Trophoblast cell (in vitro differentiated cells and primary cell): ENCODE measurements at regions not wholly inside any gene's neighbourhood (a gene's known extent, or its start where the extent isn't known, plus 50 kb on each side); places are given as distances from the start of the nearest gene placed in this dataset.
"Not testable (repeated sequence)": the region's sequence is repeated elsewhere in the genome, so short reads cannot be mapped to it uniquely, and the experiment has no call there.

Source experiments
- DNase-seq, 2 donors: peaks; one replicate each; pipeline ENCODE4 v3.0.0-alpha.2; 2016
- H2AFZ ChIP-seq: 2 replicates; pipeline ENCODE4 v1.6.1; 2013; ENCODE audit warnings: low read length, moderate library complexity, mild to moderate bottlenecking; ENCODE audit not compliant: insufficient read depth, poor library complexity
- H2AK5ac ChIP-seq: 2 replicates; pipeline ENCODE4 v1.6.1; 2013; ENCODE audit warnings: mild to moderate bottlenecking, low read length
- H2BK120ac ChIP-seq: 2 replicates; pipeline ENCODE4 v1.6.1; 2013; ENCODE audit warnings: low read length, mild to moderate bottlenecking, moderate library complexity; ENCODE audit not compliant: insufficient read depth, poor library complexity
- H2BK12ac ChIP-seq: 2 replicates; pipeline ENCODE4 v1.6.1; 2013; ENCODE audit warnings: mild to moderate bottlenecking, low read length, moderate library complexity
- H2BK5ac ChIP-seq: 2 replicates; pipeline ENCODE4 v1.6.1; 2013; ENCODE audit warnings: low read length, low read depth, moderate library complexity, mild to moderate bottlenecking; ENCODE audit not compliant: poor library complexity
- H3K14ac ChIP-seq: 2 replicates; pipeline ENCODE4 v1.6.1; 2013; ENCODE audit warnings: mild to moderate bottlenecking, low read length
- H3K18ac ChIP-seq: 2 replicates; pipeline ENCODE4 v1.6.1; 2013; ENCODE audit warnings: mild to moderate bottlenecking, low read length
- H3K23ac ChIP-seq: 2 replicates; pipeline ENCODE4 v1.6.1; 2013; ENCODE audit warnings: low read length
- H3K27ac ChIP-seq: 2 replicates; pipeline ENCODE4 v1.5.1; 2013; ENCODE audit warnings: low read depth, mild to moderate bottlenecking, inconsistent platforms, low read length, moderate library complexity
- H3K27me3 ChIP-seq: 2 replicates; pipeline ENCODE4 v1.6.1; 2013; ENCODE audit warnings: inconsistent platforms, mild to moderate bottlenecking, low read length, moderate library complexity; ENCODE audit not compliant: insufficient read depth
- H3K36me3 ChIP-seq, 2 experiments: 1 replicate in 1 of 2; 2 replicates in 1 of 2; pipeline ENCODE4 v1.6.1; 2013; ENCODE audit warnings: low read length in 2 of 2, mild to moderate bottlenecking in 2 of 2, moderate library complexity in 1 of 2; ENCODE audit not compliant: insufficient read depth in 2 of 2, control insufficient read depth in 1 of 2
- H3K4ac ChIP-seq: 2 replicates; pipeline ENCODE4 v1.6.1; 2013; ENCODE audit warnings: low read depth, mild to moderate bottlenecking, low read length, moderate library complexity
- H3K4me1 ChIP-seq, 2 experiments: 1 replicate in 1 of 2; 2 replicates in 1 of 2; pipeline ENCODE4 v1.6.1; 2013; ENCODE audit warnings: low read length in 2 of 2, mild to moderate bottlenecking in 2 of 2, moderate library complexity in 1 of 2; ENCODE audit not compliant: insufficient read depth in 2 of 2, control insufficient read depth in 1 of 2
- H3K4me2 ChIP-seq: 2 replicates; pipeline ENCODE4 v1.6.1; 2013; ENCODE audit warnings: inconsistent platforms, mild to moderate bottlenecking, low read length, moderate library complexity
- H3K4me3 ChIP-seq: 2 replicates; pipeline ENCODE4 v1.5.1; 2013; ENCODE audit warnings: mild to moderate bottlenecking, low read depth, low read length, inconsistent platforms
- H3K79me1 ChIP-seq: one replicate; pipeline ENCODE4 v1.6.1; 2013; ENCODE audit warnings: low read length
- H3K79me2 ChIP-seq: 2 replicates; pipeline ENCODE4 v1.6.1; 2013; ENCODE audit warnings: low read length, mild to moderate bottlenecking; ENCODE audit not compliant: control insufficient read depth, insufficient read depth, poor library complexity
- H3K9ac ChIP-seq: 2 replicates; pipeline ENCODE4 v1.6.1; 2013; ENCODE audit warnings: mild to moderate bottlenecking, low read length
- H3K9me3 ChIP-seq: 2 replicates; pipeline ENCODE4 v1.6.1; 2013; ENCODE audit warnings: low read depth, mild to moderate bottlenecking, control low read depth, inconsistent platforms, low read length; ENCODE audit not compliant: insufficient read depth
- H4K12ac ChIP-seq: 2 replicates; pipeline ENCODE4 v1.6.1; 2013; ENCODE audit warnings: low read depth, mild to moderate bottlenecking, low read length, moderate library complexity
- H4K8ac ChIP-seq: 2 replicates; pipeline ENCODE4 v1.6.1; 2013; ENCODE audit warnings: low read depth, mild to moderate bottlenecking, low read length, moderate library complexity
- H4K91ac ChIP-seq: one replicate; pipeline ENCODE4 v1.6.1; 2013; ENCODE audit warnings: low read depth, mild to moderate bottlenecking, low read length, moderate library complexity
- WGBS: extraction: QIAGEN DNeasy Blood & Tissue Kit; methylation state at CpG from one replicate; pipeline ENCODE4 v1.1.7; 2013; ENCODE audit warnings: missing lambda C conversion rate; ENCODE audit not compliant: insufficient read length, insufficient coverage; ENCODE audit errors: extremely low coverage; 5-methylcytosine and 5-hydroxymethylcytosine counted together

GRCh38 chr7:118429141-118429540, 204.6 kb downstream of the ANKRD7 start:
- Histone ChIP-seq H3K9ac (no peak overlapping the region), H3K4me2 (no peak overlapping the region), H4K91ac (no peak overlapping the region), H3K27ac (no peak overlapping the region), H3K79me2 (no peaks in the 10 kb centered on the region), H3K14ac (no peak overlapping the region), H3K18ac (no peak overlapping the region), H3K27me3 (no peaks in the 10 kb centered on the region), H3K4ac (no peak overlapping the region), H3K9me3 (peaks cover 3% of the 10 kb centered on the region), H2AK5ac (no peak overlapping the region), H3K79me1 (no peaks in the 10 kb centered on the region), H4K12ac (no peak overlapping the region), H2AFZ (no peak overlapping the region), H3K23ac (no peak overlapping the region), H2BK5ac (no peak overlapping the region), H4K8ac (no peak overlapping the region), H2BK12ac (no peak overlapping the region), H2BK120ac (no peak overlapping the region), H3K4me1 (no peaks in the 10 kb centered on the region), H3K4me3 (no peak overlapping the region), H3K36me3 (no peaks in the 10 kb centered on the region)
- DNase-seq: no peak
- WGBS: no CpG with 5 or more reads among the region's 3 CpGs

- H2AK5ac ChIP-seq: no peak overlapping the region
- H3K27ac ChIP-seq: no peak overlapping the region
- DNase-seq: no peak
These were observed 212.2 kb downstream of the ANKRD7 start for GRCh38 chr7:118436663-118437062.

GRCh38 chr7:118449030-118449429, 224.5 kb downstream of the ANKRD7 start:
- no CpG with 5 or more reads among the region's 1 CpG for WGBS
- not testable (repeated sequence) for H3K27ac ChIP-seq, H3K23ac ChIP-seq, H3K27me3 ChIP-seq, H3K36me3 ChIP-seq, DNase-seq, H3K4me3 ChIP-seq, H3K9ac ChIP-seq, H2AK5ac ChIP-seq, H4K12ac ChIP-seq, H2AFZ ChIP-seq, H2BK12ac ChIP-seq, H4K8ac ChIP-seq, H3K4me1 ChIP-seq, H3K14ac ChIP-seq, H3K18ac ChIP-seq, H4K91ac ChIP-seq, H3K79me1 ChIP-seq, H3K79me2 ChIP-seq, H3K9me3 ChIP-seq, H3K4ac ChIP-seq, H3K4me2 ChIP-seq, H2BK5ac ChIP-seq, H2BK120ac ChIP-seq

More at GRCh38 chr7:118436663-118437062, 212.2 kb downstream of the ANKRD7 start:
- no peaks in the 10 kb centered on the region for H3K27me3 ChIP-seq
- no peak overlapping the region for H2AFZ ChIP-seq
- no peak overlapping the region for H4K8ac ChIP-seq
- H3K4me2 ChIP-seq: no peak overlapping the region
- no peak overlapping the region for H2BK5ac ChIP-seq
- no peaks in the 10 kb centered on the region for H3K36me3 ChIP-seq
- no peak overlapping the region for H2BK120ac ChIP-seq
- no peak overlapping the region for H3K23ac ChIP-seq
- no peak overlapping the region for H3K4ac ChIP-seq
- no peak overlapping the region for H3K14ac ChIP-seq
- no peak overlapping the region for H3K9ac ChIP-seq
- WGBS: no CpG with 5 or more reads among the region's 5 CpGs
- H2BK12ac ChIP-seq: no peak overlapping the region
- H4K12ac ChIP-seq: no peak overlapping the region
- no peak overlapping the region for H4K91ac ChIP-seq
- H3K4me1 ChIP-seq: no peaks in the 10 kb centered on the region
- H3K79me2 ChIP-seq: no peaks in the 10 kb centered on the region
- H3K4me3 ChIP-seq: no peak overlapping the region
- no peak overlapping the region for H3K18ac ChIP-seq
- H3K79me1 ChIP-seq: no peaks in the 10 kb centered on the region
- H3K9me3 ChIP-seq: peaks cover 4% of the 10 kb centered on the region

GRCh38 chr7:118449797-118450567, 225.5 kb downstream of the ANKRD7 start:
- Histone ChIP-seq H3K14ac (no peak overlapping the region), H2BK120ac (no peak overlapping the region), H2BK5ac (no peak overlapping the region), H3K27me3 (no peaks in the 10 kb centered on the region), H3K79me1 (no peaks in the 10 kb centered on the region), H2AK5ac (no peak overlapping the region), H3K9me3 (no peaks in the 10 kb centered on the region), H3K4ac (no peak overlapping the region), H3K18ac (no peak overlapping the region), H3K79me2 (no peaks in the 10 kb centered on the region), H3K27ac (no peak overlapping the region), H3K4me2 (no peak overlapping the region), H3K23ac (no peak overlapping the region), H4K8ac (no peak overlapping the region), H3K4me1 (no peaks in the 10 kb centered on the region), H3K9ac (no peak overlapping the region), H2BK12ac (no peak overlapping the region), H4K91ac (no peak overlapping the region), H4K12ac (no peak overlapping the region), H3K4me3 (no peak overlapping the region), H3K36me3 (no peaks in the 10 kb centered on the region), H2AFZ (no peak overlapping the region)
- DNase-seq: no peak
- WGBS: no CpG with 5 or more reads among the region's 2 CpGs
